CD4-positive, alpha-beta T cell (primary cell): ENCODE measurements at regions not wholly inside any gene's neighbourhood (a gene's known extent, or its start where the extent isn't known, plus 50 kb on each side); places are given as distances from the start of the nearest gene placed in this dataset.

Source experiments
- ATAC-seq: fragments of 200-7000 bp; cut with Tn5 transposase; one replicate; pipeline ENCODE4 v1.10.0; 2022; ENCODE audit warnings: mild to moderate bottlenecking; ENCODE audit not compliant: poor library complexity
- CTCF ChIA-PET: fragments of 350-600 bp; sonication (Branson Sonifier 250); formaldehyde crosslinking; loops from one replicate; lab custom pipeline; 2021; ENCODE audit warnings: antibody characterized with exemption, inconsistent platforms; lab: Charles Lee
- POLR2A ChIA-PET: fragments of 350-600 bp; sonication (Branson Sonifier 250); formaldehyde crosslinking; loops from one replicate; lab custom pipeline; 2021; ENCODE audit warnings: antibody characterized with exemption, inconsistent platforms; lab: Charles Lee
- DNase-seq, 14 experiments: peaks; one replicate each; pipeline ENCODE4 v3.0.0-alpha.2; 2013 to 2020; ENCODE audit warnings: mixed read lengths in 2 of 14
- H3K27ac ChIP-seq, 2 donors: one replicate each; pipeline versions ENCODE4 v1.5.1 to v1.7.0; 2013; ENCODE audit warnings: low read length in 2 of 2, low read depth in 1 of 2, mild to moderate bottlenecking in 1 of 2
- H3K27me3 ChIP-seq, 2 experiments: 1 replicate in 1 of 2; 2 replicates in 1 of 2; pipeline versions ENCODE4 v1.6.1 to v1.7.0; 2013; ENCODE audit warnings: low read length in 2 of 2, control low read depth in 1 of 2, mild to moderate bottlenecking in 1 of 2, moderate library complexity in 1 of 2; ENCODE audit not compliant: insufficient read depth in 2 of 2, control insufficient read depth in 1 of 2
- H3K36me3 ChIP-seq: one replicate; pipeline ENCODE4 v1.6.1; 2013; ENCODE audit warnings: low read length, control low read depth; ENCODE audit not compliant: insufficient read depth
- H3K4me1 ChIP-seq: one replicate; pipeline ENCODE4 v1.6.1; 2013; ENCODE audit warnings: low read length, control low read depth; ENCODE audit not compliant: insufficient read depth
- H3K4me3 ChIP-seq: one replicate; pipeline ENCODE4 v1.5.1; 2013; ENCODE audit warnings: mild to moderate bottlenecking, low read length, moderate library complexity
- H3K9me3 ChIP-seq, 2 experiments: 1 replicate in 1 of 2; 2 replicates in 1 of 2; pipeline versions ENCODE4 v1.6.1 to v1.7.0; 2013; ENCODE audit warnings: low read length in 2 of 2, mild to moderate bottlenecking in 2 of 2, control low read depth in 1 of 2, moderate library complexity in 1 of 2; ENCODE audit not compliant: control insufficient read depth in 1 of 2, insufficient read depth in 1 of 2
- H3K27ac Mint-ChIP-seq: one replicate; pipeline ENCODE4 v1.8.0; 2020; ENCODE audit warnings: mixed read lengths
- H3K27me3 Mint-ChIP-seq: one replicate; pipeline ENCODE4 v1.8.0; 2021; ENCODE audit warnings: mixed read lengths
- H3K36me3 Mint-ChIP-seq: one replicate; pipeline ENCODE4 v1.8.0; 2021; ENCODE audit warnings: low read depth, mixed read lengths
- H3K4me1 Mint-ChIP-seq: one replicate; pipeline ENCODE4 v1.8.0; 2021; ENCODE audit warnings: low read depth, mixed read lengths
- H3K4me3 Mint-ChIP-seq: one replicate; pipeline ENCODE4 v1.8.0; 2020; ENCODE audit warnings: mild to moderate bottlenecking, mixed read lengths
- H3K9me3 Mint-ChIP-seq: one replicate; pipeline ENCODE4 v1.8.0; 2020; ENCODE audit warnings: mixed read lengths
- CTCF ChIP-seq: fragments of 200-600 bp; IDR thresholded peaks from one replicate; pipeline ENCODE4 v1.8.0; 2022; ENCODE audit warnings: antibody characterized with exemption, mild to moderate bottlenecking
- intact Hi-C, 2 experiments: fragments of 100-400 bp; cut with DNase I in 1 of 2; cut with micrococcal nuclease in 1 of 2; formaldehyde crosslinking; loops; one replicate each; pipeline versions ENCODE4 v1.15.1 to v1.9.0; 2023 to 2025; cut with DNase I, micrococcal nuclease

GRCh38 chr12:46508651-46509050 lies 136.1 kb upstream of the SLC38A2 start:
- Mint-ChIP-seq H3K4me1 (peaks cover 13% of the 10 kb centered on the region), H3K27me3 (no peaks in the 10 kb centered on the region), H3K4me3 (no peak overlapping the region), H3K36me3 (peaks cover 26% of the 10 kb centered on the region), H3K27ac (no peak overlapping the region), H3K9me3 (peaks cover 16% of the 10 kb centered on the region)
- no peak overlapping the region for H3K27ac ChIP-seq
- intact Hi-C loops = no loop called here
- DNase-seq = no peak
- ATAC-seq = no peak
- H3K4me1 ChIP-seq = no peaks in the 10 kb centered on the region
- ChIA-PET CTCF (no interaction called here), POLR2A (no interaction called here)
- no peaks in the 10 kb centered on the region for H3K36me3 ChIP-seq
- no peak overlapping the region for H3K4me3 ChIP-seq
- H3K9me3 ChIP-seq = peaks cover 0 to 8% of the 10 kb centered on the region in 2 experiments
- TF ChIP-seq CTCF = no peak
- no peaks in the 10 kb centered on the region for H3K27me3 ChIP-seq

GRCh38 chr12:46507766-46508165 lies 135.2 kb upstream of the SLC38A2 start:
- CTCF ChIA-PET = no interaction called here
- H3K27me3 ChIP-seq = no peaks in the 10 kb centered on the region
- no peak for DNase-seq
- POLR2A ChIA-PET = no interaction called here
- Mint-ChIP-seq H3K4me3 (no peak overlapping the region), H3K27me3 (no peaks in the 10 kb centered on the region), H3K9me3 (peaks cover 24% of the 10 kb centered on the region), H3K4me1 (peaks cover 4% of the 10 kb centered on the region), H3K27ac (no peak overlapping the region), H3K36me3 (peaks cover 26% of the 10 kb centered on the region)
- no peak for ATAC-seq
- TF ChIP-seq CTCF = no peak
- no peaks in the 10 kb centered on the region for H3K4me1 ChIP-seq
- H3K36me3 ChIP-seq = no peaks in the 10 kb centered on the region
- H3K27ac ChIP-seq = no peak overlapping the region
- H3K9me3 ChIP-seq = peaks cover 0 to 12% of the 10 kb centered on the region in 2 experiments
- no peak overlapping the region for H3K4me3 ChIP-seq
- intact Hi-C loops = no loop called here

- H3K27me3 Mint-ChIP-seq = no peaks in the 10 kb centered on the region
- CTCF ChIA-PET = no interaction called here
- Histone ChIP-seq H3K4me1 (no peaks in the 10 kb centered on the region), H3K4me3 (no peak overlapping the region), H3K27me3 (no peaks in the 10 kb centered on the region), H3K36me3 (no peaks in the 10 kb centered on the region), H3K9me3 (peaks cover 0 to 12% of the 10 kb centered on the region in 2 experiments), H3K27ac (no peak overlapping the region)
- intact Hi-C loops = no loop called here
- no peak for DNase-seq
- POLR2A ChIA-PET = no interaction called here
- peaks cover 28% of the 10 kb centered on the region for H3K9me3 Mint-ChIP-seq
- no peaks in the 10 kb centered on the region for H3K4me1 Mint-ChIP-seq
- no peak overlapping the region for H3K27ac Mint-ChIP-seq
- TF ChIP-seq CTCF = no peak
- no peak for ATAC-seq
- no peak overlapping the region for H3K4me3 Mint-ChIP-seq
- peaks cover 26% of the 10 kb centered on the region for H3K36me3 Mint-ChIP-seq
Observed at GRCh38 chr12:46506961-46507360, 134.4 kb upstream of the SLC38A2 start.
